Skin epidermis (tissue), 12 donors: ENCODE measurements at regions not wholly inside any gene's neighbourhood (a gene's known extent, or its start where the extent isn't known, plus 50 kb on each side); places are given as distances from the start of the nearest gene placed in this dataset.
"Not testable (repeated sequence)": the region's sequence is repeated elsewhere in the genome, so short reads cannot be mapped to it uniquely, and the experiment has no call there.

Experiments used
- H3K27ac ChIP-seq, 21 experiments: fragments of 200-600 bp; sonication (generic) in 11 of 21; one replicate each; pipeline ENCODE4 v1.5.0; 2020; ENCODE audit warnings: mild to moderate bottlenecking in 3 of 21, inconsistent platforms in 2 of 21, moderate library complexity in 2 of 21
- H3K4me3 ChIP-seq, 7 experiments: fragments of 200-600 bp; sonication (generic) in 2 of 7; one replicate each; pipeline ENCODE4 v1.5.0; 2020; ENCODE audit warnings: inconsistent platforms in 2 of 7, mild to moderate bottlenecking in 2 of 7, moderate library complexity in 1 of 7

GRCh38 chr12:90250042-90250441 lies 541.4 kb upstream of the ATP2B1 start:
- H3K27ac ChIP-seq, result peak overlapping the region in 11 of 21 experiments; percentile 3 to 65 (median 27)

GRCh38 chr12:90246688-90247087 lies 538.0 kb upstream of the ATP2B1 start:
- no peak overlapping the region for H3K4me3 ChIP-seq
- peak overlapping the region in 2 of 21 experiments; percentile 10 to 46 for H3K27ac ChIP-seq

More at GRCh38 chr12:90250042-90250441, 541.4 kb upstream of the ATP2B1 start:
- no peak overlapping the region for H3K4me3 ChIP-seq

- H3K27ac ChIP-seq, result peak overlapping the region in 3 of 21 experiments; percentile 3 to 44 (median 34)
- no peak overlapping the region for H3K4me3 ChIP-seq
Observed at GRCh38 chr12:90245391-90245790, 536.8 kb upstream of the ATP2B1 start.

GRCh38 chr12:90244232-90244631 lies 535.6 kb upstream of the ATP2B1 start:
- no peak overlapping the region for H3K4me3 ChIP-seq
- H3K27ac ChIP-seq, result no peak overlapping the region

- no peak overlapping the region for H3K27ac ChIP-seq
- no peak overlapping the region for H3K4me3 ChIP-seq
Observed at GRCh38 chr12:90243211-90243610, 534.6 kb upstream of the ATP2B1 start.

GRCh38 chr12:90239732-90240260 lies 531.2 kb upstream of the ATP2B1 start:
- Histone ChIP-seq H3K27ac (no peak overlapping the region), H3K4me3 (no peak overlapping the region)

GRCh38 chr12:90238663-90239271 lies 530.1 kb upstream of the ATP2B1 start:
- H3K4me3 ChIP-seq, result no peak overlapping the region

GRCh38 chr12:90237841-90238240 lies 529.2 kb upstream of the ATP2B1 start:
- no peak overlapping the region for H3K27ac ChIP-seq
- H3K4me3 ChIP-seq, result no peak overlapping the region

More at GRCh38 chr12:90238663-90239271, 530.1 kb upstream of the ATP2B1 start:
- no peak overlapping the region for H3K27ac ChIP-seq

GRCh38 chr12:90235642-90236041 lies 527.0 kb upstream of the ATP2B1 start:
- H3K27ac ChIP-seq, result peak overlapping the region in 6 of 21 experiments; percentile 3 to 71 (median 34)
- no peak overlapping the region for H3K4me3 ChIP-seq

GRCh38 chr12:90234472-90234871 lies 525.8 kb upstream of the ATP2B1 start:
- peak overlapping the region in 10 of 21 experiments; percentile 3 to 66 (median 24) for H3K27ac ChIP-seq
- H3K4me3 ChIP-seq, result no peak overlapping the region

- Histone ChIP-seq H3K4me3 (no peak overlapping the region), H3K27ac (peak overlapping the region in 1 of 21 experiments; percentile 32)
Observed at GRCh38 chr12:90233168-90234100, 524.8 kb upstream of the ATP2B1 start.

GRCh38 chr12:90229407-90230170 lies 521.0 kb upstream of the ATP2B1 start:
- H3K27ac ChIP-seq, result no peak overlapping the region
- no peak overlapping the region for H3K4me3 ChIP-seq

- Histone ChIP-seq H3K4me3 (no peak overlapping the region), H3K27ac (no peak overlapping the region)
Observed at GRCh38 chr12:90226211-90226610, 517.6 kb upstream of the ATP2B1 start.

- H3K27ac ChIP-seq, result no peak overlapping the region
- no peak overlapping the region for H3K4me3 ChIP-seq
Observed at GRCh38 chr12:90216815-90217214, 508.2 kb upstream of the ATP2B1 start.

GRCh38 chr12:90216020-90216552 lies 507.4 kb upstream of the ATP2B1 start:
- Histone ChIP-seq H3K4me3 (no peak overlapping the region), H3K27ac (no peak overlapping the region)

- Histone ChIP-seq H3K4me3 (no peak overlapping the region), H3K27ac (no peak overlapping the region)
Observed at GRCh38 chr12:90211017-90211416, 502.4 kb upstream of the ATP2B1 start.

GRCh38 chr12:90209029-90209428 lies 500.4 kb upstream of the ATP2B1 start:
- H3K4me3 ChIP-seq, result no peak overlapping the region

GRCh38 chr12:90208379-90208778 lies 499.7 kb upstream of the ATP2B1 start:
- H3K27ac ChIP-seq, H3K4me3 ChIP-seq: not testable (repeated sequence)

More at GRCh38 chr12:90209029-90209428, 500.4 kb upstream of the ATP2B1 start:
- no peak overlapping the region for H3K27ac ChIP-seq

GRCh38 chr12:90207799-90208198 lies 499.2 kb upstream of the ATP2B1 start:
- Histone ChIP-seq H3K4me3 (no peak overlapping the region), H3K27ac (no peak overlapping the region)

- Histone ChIP-seq H3K27ac (no peak overlapping the region), H3K4me3 (no peak overlapping the region)
Observed at GRCh38 chr12:90205165-90205564, 496.5 kb upstream of the ATP2B1 start.
